Endothelial cell of umbilical vein (primary cell): ENCODE measurements at regions not wholly inside any gene's neighbourhood (a gene's known extent, or its start where the extent isn't known, plus 50 kb on each side); places are given as distances from the start of the nearest gene placed in this dataset.

Source experiments
- BruUV-seq: library from RNA; stranded (reverse); fragments of 400-500 nt; replicated peaks from 2 replicates; lab custom pipeline; 2021; lab: Mats Ljungman, UMichigan
- CTCF ChIA-PET: fragments of 300-600, 350-600 bp; sonication (Branson Sonifier 250); formaldehyde crosslinking; loops from one replicate; lab custom pipeline; 2021; ENCODE audit warnings: antibody characterized with exemption, inconsistent platforms; lab: Charles Lee
- POLR2A ChIA-PET: fragments of 300-600, 350-600 bp; sonication (Branson Sonifier 250); formaldehyde crosslinking; loops from one replicate; lab custom pipeline; 2021; ENCODE audit warnings: antibody characterized with exemption, inconsistent platforms; lab: Charles Lee
- DNase-seq: peaks from one replicate; pipeline ENCODE4 v3.0.0-alpha.2; 2011; ENCODE audit warnings: low read depth, low spot score
- FAIRE-seq: peaks from 2 replicates; lab custom pipeline; 2011; peaks lifted over from hg19 to GRCh38; lab: Jason Lieb, UNC
- H2AFZ ChIP-seq: 2 replicates; pipeline ENCODE4 v1.6.0; 2012; ENCODE audit warnings: low read depth, low read length, control low read depth, inconsistent platforms
- H3K27ac ChIP-seq: 2 replicates; pipeline ENCODE4 v1.5.1; 2011; ENCODE audit warnings: low read depth, mild to moderate bottlenecking, control low read depth, low read length, moderate library complexity; ENCODE audit not compliant: insufficient read depth
- H3K27me3 ChIP-seq, 2 experiments: 2 replicates each; pipeline versions ENCODE4 v1.6.0 to v1.6.1; 2011; ENCODE audit warnings: low read length in 2 of 2, mixed read lengths in 1 of 2; ENCODE audit not compliant: control insufficient read depth in 2 of 2, insufficient read depth in 2 of 2
- H3K36me3 ChIP-seq, 2 experiments: 2 replicates in 1 of 2; 3 replicates in 1 of 2; pipeline ENCODE4 v1.5.1; 2011; ENCODE audit warnings: low read length in 2 of 2, mild to moderate bottlenecking in 1 of 2, moderate library complexity in 1 of 2; ENCODE audit not compliant: control insufficient read depth in 2 of 2, insufficient read depth in 2 of 2; ENCODE audit errors: extremely low read depth in 1 of 2
- H3K4me1 ChIP-seq: 3 replicates; pipeline ENCODE4 v1.5.1; 2011; ENCODE audit warnings: mild to moderate bottlenecking, low read length; ENCODE audit not compliant: control insufficient read depth, insufficient read depth; ENCODE audit errors: extremely low read depth
- H3K4me2 ChIP-seq: 2 replicates; pipeline ENCODE4 v1.6.1; 2011; ENCODE audit warnings: low read length, control low read depth, mixed read lengths; ENCODE audit not compliant: insufficient read depth
- H3K4me3 ChIP-seq, 3 experiments: fragments of 200-600 bp in 1 of 3; sonication (generic), shearing (Covaris generic) in 1 of 3; replicated peaks in 1 of 3; 2 replicates each; pipeline ENCODE4 v1.5.1; 2011 to 2016; ENCODE audit warnings: control low read depth in 3 of 3, low read length in 3 of 3, mild to moderate bottlenecking in 2 of 3, inconsistent platforms in 1 of 3, low read depth in 1 of 3, moderate library complexity in 1 of 3; ENCODE audit not compliant: insufficient read depth in 1 of 3
- H3K79me2 ChIP-seq: 2 replicates; pipeline ENCODE4 v1.6.0; 2012; ENCODE audit warnings: low read length, inconsistent platforms; ENCODE audit not compliant: control insufficient read depth, insufficient read depth
- H3K9ac ChIP-seq: replicated peaks from 2 replicates; pipeline ENCODE3; 2011; ENCODE audit warnings: low read length, control low read depth; ENCODE audit not compliant: insufficient read depth; ENCODE audit errors: extremely low read depth
- H3K9me1 ChIP-seq: replicated peaks from 3 replicates; pipeline ENCODE4 v1.6.0; 2011; ENCODE audit warnings: mild to moderate bottlenecking, low read length; ENCODE audit not compliant: control insufficient read depth, insufficient read depth; ENCODE audit errors: extremely low read depth
- H3K9me3 ChIP-seq: replicated peaks from 2 replicates; pipeline ENCODE4 v1.5.1; 2012; ENCODE audit warnings: low read length, inconsistent platforms; ENCODE audit not compliant: control insufficient read depth, insufficient read depth
- H4K20me1 ChIP-seq: replicated peaks from 2 replicates; pipeline ENCODE3; 2011; ENCODE audit warnings: mild to moderate bottlenecking, low read length; ENCODE audit not compliant: control insufficient read depth, insufficient read depth; ENCODE audit errors: extremely low read depth
- EZH2 ChIP-seq: IDR thresholded peaks from 2 replicates; pipeline ENCODE4 v1.6.1; 2012; ENCODE audit warnings: borderline replicate concordance, low read depth, mild to moderate bottlenecking, moderate library complexity, low read length, inconsistent platforms; ENCODE audit not compliant: severe bottlenecking
- FOS ChIP-seq: IDR thresholded peaks from 2 replicates; pipeline ENCODE4 v1.6.1; 2011; ENCODE audit warnings: mild to moderate bottlenecking, low read length, moderate library complexity, borderline replicate concordance; ENCODE audit not compliant: insufficient read depth
- GATA2 ChIP-seq: IDR thresholded peaks from 2 replicates; pipeline ENCODE4 v1.7.0; 2011; ENCODE audit warnings: low read depth, mild to moderate bottlenecking, moderate library complexity, mixed read lengths, low read length; ENCODE audit not compliant: insufficient read length, insufficient read depth
- JUN ChIP-seq: IDR thresholded peaks from 2 replicates; pipeline ENCODE4 v1.6.1; 2011; ENCODE audit warnings: borderline replicate concordance, low read depth; ENCODE audit not compliant: insufficient read length, insufficient read depth
- MYC ChIP-seq: IDR thresholded peaks from one replicate; pipeline ENCODE4 v1.6.1; 2011; ENCODE audit warnings: mild to moderate bottlenecking, low read depth, low read length
- POLR2A ChIP-seq: IDR thresholded peaks from 2 replicates; pipeline ENCODE4 v1.6.1; 2012; ENCODE audit warnings: low read depth, mild to moderate bottlenecking, control low read depth, low read length
- POLR2AphosphoS5 ChIP-seq: IDR thresholded peaks from 2 replicates; pipeline ENCODE4 v1.6.1; 2012; ENCODE audit warnings: low read depth, mild to moderate bottlenecking, control low read depth, low read length, moderate library complexity; ENCODE audit not compliant: insufficient read depth
- dilution Hi-C: fragments of 300-500 bp; cut with MboI; formaldehyde crosslinking; loops from one replicate; pipeline ENCODE4 v1.15.0; 2019; ENCODE audit warnings: low sequenced_read_pairs; ENCODE audit not compliant: extremely low pct_ligation_motif_present
- intact Hi-C: fragments of 100-400 bp; cut with micrococcal nuclease; formaldehyde crosslinking; loops from one replicate; pipeline ENCODE4 v1.10.0; 2022
- TF ChIP-seq, protein P1 (sequence below): IDR thresholded peaks from 2 replicates; pipeline ENCODE4 v1.6.1; 2011; ENCODE audit not compliant: insufficient read depth, insufficient read length
- TF ChIP-seq, protein P2 (sequence below), 2 donors: IDR thresholded peaks; 1 replicate in 1 of 2; 2 replicates in 1 of 2; pipeline ENCODE4 v1.5.1; 2011; ENCODE audit warnings: low read length in 2 of 2, mild to moderate bottlenecking in 2 of 2, moderate library complexity in 2 of 2, control low read depth in 1 of 2, inconsistent platforms in 1 of 2, low read depth in 1 of 2; ENCODE audit not compliant: insufficient read depth in 1 of 2; ENCODE audit errors: extremely low read depth in 1 of 2

DNA sequence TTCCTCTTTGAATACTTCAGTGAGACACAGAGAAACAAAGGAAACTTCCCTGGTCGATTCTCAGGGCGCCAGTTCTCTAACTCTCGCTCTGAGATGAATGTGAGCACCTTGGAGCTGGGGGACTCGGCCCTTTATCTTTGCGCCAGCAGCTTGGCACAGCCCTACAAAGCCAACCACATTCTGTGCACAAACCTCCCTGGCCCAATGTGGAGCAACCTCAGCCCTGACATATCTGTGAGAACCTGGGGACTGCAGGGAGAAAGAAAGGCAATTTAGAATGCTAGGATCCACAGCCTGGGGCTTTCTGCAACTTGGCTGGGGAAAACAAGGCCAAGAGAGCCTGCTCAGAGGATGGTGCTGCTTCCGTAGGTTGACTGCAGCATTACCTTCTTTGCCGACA lies 63.5 kb upstream of the PRSS58 start:
- Histone ChIP-seq H3K9me3 (no peaks in the 10 kb centered on the region), H3K36me3 (no peaks in the 10 kb centered on the region), H3K4me3 (no peak overlapping the region), H3K9ac (no peak overlapping the region), H3K4me1 (no peaks in the 10 kb centered on the region), H3K27ac (no peak overlapping the region), H2AFZ (no peak overlapping the region), H3K4me2 (no peak overlapping the region), H4K20me1 (no peaks in the 10 kb centered on the region), H3K9me1 (no peaks in the 10 kb centered on the region), H3K79me2 (no peaks in the 10 kb centered on the region), H3K27me3 (no peaks in the 10 kb centered on the region)
- DNase-seq (no peak), FAIRE-seq (no peak)
- BruUV-seq = no TSS peak
- TF ChIP-seq POLR2A (no peak), FOS (no peak), GATA2 (no peak), MYC (no peak), POLR2AphosphoS5 (no peak), EZH2 (no peak), JUN (no peak)
- TF ChIP-seq, protein P1, sequence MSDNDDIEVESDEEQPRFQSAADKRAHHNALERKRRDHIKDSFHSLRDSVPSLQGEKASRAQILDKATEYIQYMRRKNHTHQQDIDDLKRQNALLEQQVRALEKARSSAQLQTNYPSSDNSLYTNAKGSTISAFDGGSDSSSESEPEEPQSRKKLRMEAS = no peak
- TF ChIP-seq, protein P2, sequence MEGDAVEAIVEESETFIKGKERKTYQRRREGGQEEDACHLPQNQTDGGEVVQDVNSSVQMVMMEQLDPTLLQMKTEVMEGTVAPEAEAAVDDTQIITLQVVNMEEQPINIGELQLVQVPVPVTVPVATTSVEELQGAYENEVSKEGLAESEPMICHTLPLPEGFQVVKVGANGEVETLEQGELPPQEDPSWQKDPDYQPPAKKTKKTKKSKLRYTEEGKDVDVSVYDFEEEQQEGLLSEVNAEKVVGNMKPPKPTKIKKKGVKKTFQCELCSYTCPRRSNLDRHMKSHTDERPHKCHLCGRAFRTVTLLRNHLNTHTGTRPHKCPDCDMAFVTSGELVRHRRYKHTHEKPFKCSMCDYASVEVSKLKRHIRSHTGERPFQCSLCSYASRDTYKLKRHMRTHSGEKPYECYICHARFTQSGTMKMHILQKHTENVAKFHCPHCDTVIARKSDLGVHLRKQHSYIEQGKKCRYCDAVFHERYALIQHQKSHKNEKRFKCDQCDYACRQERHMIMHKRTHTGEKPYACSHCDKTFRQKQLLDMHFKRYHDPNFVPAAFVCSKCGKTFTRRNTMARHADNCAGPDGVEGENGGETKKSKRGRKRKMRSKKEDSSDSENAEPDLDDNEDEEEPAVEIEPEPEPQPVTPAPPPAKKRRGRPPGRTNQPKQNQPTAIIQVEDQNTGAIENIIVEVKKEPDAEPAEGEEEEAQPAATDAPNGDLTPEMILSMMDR (IDR thresholded peaks at IDR 0.05; ENCODE audit: extremely low read depth in 1 of 2, insufficient read depth in 1 of 2, low read depth in 1 of 2, low read length in 2 of 2) = no peak
- ChIA-PET POLR2A (no interaction called here), CTCF (no interaction called here)
- dilution Hi-C loops = no loop called here
- intact Hi-C loops = loop anchor here (10.0 kb wide), 1 partner anchor 567 kb away; no protein-coding TSS in a partner anchor
